ENCODE measurements at regions not wholly inside any gene's neighbourhood (a gene's known extent, or its start where the extent isn't known, plus 50 kb on each side); places are given as distances from the start of the nearest gene placed in this dataset.

- DNase-seq: no peak
These were observed 55.0 kb downstream of the PMAIP1 start for GRCh38 chr18:59954755-59955156.

DNA sequence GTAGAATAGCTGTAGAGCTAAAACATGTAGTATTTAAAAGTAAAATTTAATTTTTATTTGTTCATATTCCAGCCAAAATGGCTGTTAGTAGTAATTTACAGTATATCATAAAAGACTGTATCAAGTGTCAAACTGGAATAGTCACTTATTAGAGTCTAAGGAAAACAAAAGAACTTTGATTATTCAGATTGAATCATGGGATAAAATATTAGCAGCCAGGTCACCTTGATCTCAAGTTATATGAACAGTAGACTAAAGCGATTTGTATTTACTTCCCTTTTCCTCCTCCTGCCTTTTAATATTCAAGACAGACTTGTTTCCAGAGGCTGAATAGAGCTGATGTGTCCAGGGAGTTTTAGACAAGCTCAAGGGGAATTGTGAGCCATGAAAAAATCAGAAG lies 54.4 kb downstream of the PMAIP1 start:
- no peak for DNase-seq

Data from NCI-H1436 treated with DMSO at 0.1 percent for 48 hours (cell line).